ENCODE measurements at regions not wholly inside any gene's neighbourhood (a gene's known extent, or its start where the extent isn't known, plus 50 kb on each side); places are given as distances from the start of the nearest gene placed in this dataset.

- TF ChIP-seq, protein P1, sequence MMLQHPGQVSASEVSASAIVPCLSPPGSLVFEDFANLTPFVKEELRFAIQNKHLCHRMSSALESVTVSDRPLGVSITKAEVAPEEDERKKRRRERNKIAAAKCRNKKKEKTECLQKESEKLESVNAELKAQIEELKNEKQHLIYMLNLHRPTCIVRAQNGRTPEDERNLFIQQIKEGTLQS (IDR thresholded peaks at IDR 0.05; ENCODE audit: borderline replicate concordance, extremely low read depth, low read depth, low read length): no peak
- TF ChIP-seq RCOR1 (conservative IDR thresholded peaks at IDR 0.05; ENCODE audit: low read depth, low read length): no peak
These were observed 291.8 kb upstream of the USP24 start (continued) for GRCh38 chr1:55506740-55507577.

DNA sequence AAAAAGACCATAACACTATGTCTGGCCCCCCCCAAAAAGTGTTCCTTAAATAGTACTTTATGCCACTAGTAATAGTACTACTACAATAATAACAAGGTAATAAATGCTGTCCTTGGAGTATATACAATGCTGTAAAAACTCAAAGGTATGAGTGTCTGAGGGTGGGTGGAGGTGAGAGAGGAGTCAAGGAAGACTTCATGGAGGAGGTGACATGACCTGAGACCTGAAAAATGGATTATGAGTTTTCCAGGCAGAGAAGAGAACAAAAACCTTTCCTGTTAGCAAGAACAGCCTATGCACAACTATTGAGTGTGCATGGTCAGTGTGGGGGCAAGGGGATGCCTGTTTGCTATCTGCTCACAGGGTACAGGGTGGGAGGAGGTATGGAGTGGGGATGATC lies 290.2 kb upstream of the USP24 start:
- H3K36me3 ChIP-seq (ENCODE audit: control insufficient read depth in 2 of 2, insufficient read depth in 2 of 2, low read length in 1 of 2): no peaks in the 10 kb centered on the region
- no peak overlapping the region for H3K4me2 ChIP-seq (ENCODE audit: control insufficient read depth, insufficient read depth)
- H3K9me3 ChIP-seq (replicated peaks; ENCODE audit: control insufficient read depth, insufficient read depth, low read length): no peaks in the 10 kb centered on the region
- in situ Hi-C loops (cut with MboI) (no loop called here), intact Hi-C loops (cut with micrococcal nuclease; ENCODE audit: unreplicated experiment) (no loop called here)
- ChIA-PET CTCF (interaction anchor here (1.1 kb wide), 1 partner anchor 1080 kb away, joined by 3 read pairs; no protein-coding TSS in a partner anchor), POLR2A (no interaction called here), RAD21 (ENCODE audit: unreplicated experiment) (no interaction called here), SMC1A (ENCODE audit: uncharacterized antibody, unreplicated experiment) (interaction anchor here (0.6 kb wide), 1 partner anchor 53 kb away, joined by 3 read pairs; no protein-coding TSS in a partner anchor)
- no peaks in the 10 kb centered on the region for H3K79me2 ChIP-seq (ENCODE audit: control insufficient read depth, insufficient read depth, low read length)
- H3K27ac ChIP-seq (ENCODE audit: control insufficient read depth, insufficient read depth): no peak overlapping the region
- no peak for DNase-seq (ENCODE audit: low read depth, low spot score)
- H4K20me1 ChIP-seq (ENCODE audit: control insufficient read depth, insufficient read depth): no peaks in the 10 kb centered on the region
- no peak overlapping the region for H3K9ac ChIP-seq (ENCODE audit: control insufficient read depth, insufficient read depth, low read length)
- no peak for ATAC-seq
- H3K27me3 ChIP-seq (replicated peaks in 1 of 2; ENCODE audit: control insufficient read depth in 2 of 2, insufficient read depth in 2 of 2, low read length in 1 of 2): peaks cover 0 to 1% of the 10 kb centered on the region in 2 experiments; a peak in 2 of 4 replicates
- no peak for TF ChIP-seq TARDBP (IDR thresholded peaks at IDR 0.05; ENCODE audit: borderline replicate concordance)
- TF ChIP-seq IKZF2 (IDR thresholded peaks at IDR 0.05): no peak
- no peak overlapping the region for H3K4me3 ChIP-seq
- BruUV-seq (replicated peaks): no TSS peak
- FAIRE-seq: no peak
- H2AFZ ChIP-seq (ENCODE audit: control insufficient read depth, low read depth, low read length): no peak overlapping the region
- H3K4me1 ChIP-seq (ENCODE audit: control insufficient read depth, insufficient read depth, low read length): no peaks in the 10 kb centered on the region

GRCh38 chr1:55504306-55504731 lies 289.2 kb upstream of the USP24 start:
- TF ChIP-seq NR2F1 (conservative IDR thresholded peaks at IDR 0.05) (no peak), BACH1 (IDR thresholded peaks at IDR 0.05; ENCODE audit: borderline replicate concordance) (no peak), MYB (IDR thresholded peaks at IDR 0.05; ENCODE audit: borderline replicate concordance, low read depth, low read length) (no peak), ZNF207 (IDR thresholded peaks at IDR 0.05; ENCODE audit: borderline replicate concordance) (no peak)
- TF ChIP-seq, protein P2, sequence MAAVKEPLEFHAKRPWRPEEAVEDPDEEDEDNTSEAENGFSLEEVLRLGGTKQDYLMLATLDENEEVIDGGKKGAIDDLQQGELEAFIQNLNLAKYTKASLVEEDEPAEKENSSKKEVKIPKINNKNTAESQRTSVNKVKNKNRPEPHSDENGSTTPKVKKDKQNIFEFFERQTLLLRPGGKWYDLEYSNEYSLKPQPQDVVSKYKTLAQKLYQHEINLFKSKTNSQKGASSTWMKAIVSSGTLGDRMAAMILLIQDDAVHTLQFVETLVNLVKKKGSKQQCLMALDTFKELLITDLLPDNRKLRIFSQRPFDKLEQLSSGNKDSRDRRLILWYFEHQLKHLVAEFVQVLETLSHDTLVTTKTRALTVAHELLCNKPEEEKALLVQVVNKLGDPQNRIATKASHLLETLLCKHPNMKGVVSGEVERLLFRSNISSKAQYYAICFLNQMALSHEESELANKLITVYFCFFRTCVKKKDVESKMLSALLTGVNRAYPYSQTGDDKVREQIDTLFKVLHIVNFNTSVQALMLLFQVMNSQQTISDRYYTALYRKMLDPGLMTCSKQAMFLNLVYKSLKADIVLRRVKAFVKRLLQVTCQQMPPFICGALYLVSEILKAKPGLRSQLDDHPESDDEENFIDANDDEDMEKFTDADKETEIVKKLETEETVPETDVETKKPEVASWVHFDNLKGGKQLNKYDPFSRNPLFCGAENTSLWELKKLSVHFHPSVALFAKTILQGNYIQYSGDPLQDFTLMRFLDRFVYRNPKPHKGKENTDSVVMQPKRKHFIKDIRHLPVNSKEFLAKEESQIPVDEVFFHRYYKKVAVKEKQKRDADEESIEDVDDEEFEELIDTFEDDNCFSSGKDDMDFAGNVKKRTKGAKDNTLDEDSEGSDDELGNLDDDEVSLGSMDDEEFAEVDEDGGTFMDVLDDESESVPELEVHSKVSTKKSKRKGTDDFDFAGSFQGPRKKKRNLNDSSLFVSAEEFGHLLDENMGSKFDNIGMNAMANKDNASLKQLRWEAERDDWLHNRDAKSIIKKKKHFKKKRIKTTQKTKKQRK (IDR thresholded peaks at IDR 0.05; ENCODE audit: low read depth, low read length): no peak
- no peaks in the 10 kb centered on the region for H3K79me2 ChIP-seq (ENCODE audit: control insufficient read depth, insufficient read depth, low read length)
- no peaks in the 10 kb centered on the region for H4K20me1 ChIP-seq (ENCODE audit: control insufficient read depth, insufficient read depth)
- no peak overlapping the region for H3K4me3 ChIP-seq
- CTCF ChIA-PET: no interaction called here
- DNase-seq (ENCODE audit: low read depth, low spot score): no peak
- RAD21 ChIA-PET (ENCODE audit: unreplicated experiment): no interaction called here
- no peaks in the 10 kb centered on the region for H3K9me3 ChIP-seq (replicated peaks; ENCODE audit: control insufficient read depth, insufficient read depth, low read length)
- no peak overlapping the region for H3K4me2 ChIP-seq (ENCODE audit: control insufficient read depth, insufficient read depth)
- no peaks in the 10 kb centered on the region for H3K36me3 ChIP-seq (ENCODE audit: control insufficient read depth in 2 of 2, insufficient read depth in 2 of 2, low read length in 1 of 2)
- in situ Hi-C loops (cut with MboI): no loop called here
- no peak for FAIRE-seq
- POLR2A ChIA-PET: no interaction called here
- H3K27me3 ChIP-seq (replicated peaks in 1 of 2; ENCODE audit: control insufficient read depth in 2 of 2, insufficient read depth in 2 of 2, low read length in 1 of 2): peaks cover 0 to 1% of the 10 kb centered on the region in 2 experiments; a peak in 2 of 4 replicates
- no peaks in the 10 kb centered on the region for H3K4me1 ChIP-seq (ENCODE audit: control insufficient read depth, insufficient read depth, low read length)
- SMC1A ChIA-PET (ENCODE audit: uncharacterized antibody, unreplicated experiment): no interaction called here
- WGBS (ENCODE audit: insufficient coverage, insufficient replicate concordance, low lambda C conversion rate, missing lambda C conversion rate): 2% methylated on average over 4 of the region's 4 CpGs
- no TSS peak for BruUV-seq (replicated peaks)
- ATAC-seq: no peak
- H2AFZ ChIP-seq (ENCODE audit: control insufficient read depth, low read depth, low read length): no peak overlapping the region
- no peak overlapping the region for H3K27ac ChIP-seq (ENCODE audit: control insufficient read depth, insufficient read depth)
- intact Hi-C loops (cut with micrococcal nuclease; ENCODE audit: unreplicated experiment): no loop called here
- H3K9ac ChIP-seq (ENCODE audit: control insufficient read depth, insufficient read depth, low read length): no peak overlapping the region
